Stomach (tissue), 8 donors: ENCODE measurements at regions not wholly inside any gene's neighbourhood (a gene's known extent, or its start where the extent isn't known, plus 50 kb on each side); places are given as distances from the start of the nearest gene placed in this dataset.

ENCODE experiments used
- DNase-seq, 2 donors: peaks; one replicate each; pipeline versions ENCODE4 v3.0.0 to v3.0.0-alpha.2; 2013 to 2019
- H3K27ac ChIP-seq, 5 donors: fragments of 200-600 bp in 4 of 5; sonication (generic) in 4 of 5; one replicate each; pipeline ENCODE4 v1.5.1; 2013 to 2019; ENCODE audit warnings: mild to moderate bottlenecking in 1 of 5, moderate library complexity in 1 of 5
- H3K27me3 ChIP-seq, 3 donors: fragments of 200-600 bp; sonication (generic); one replicate each; pipeline ENCODE4 v1.5.1; 2017 to 2019; ENCODE audit warnings: mixed run types in 1 of 3
- H3K36me3 ChIP-seq, 4 donors: fragments of 200-600 bp; sonication (generic); 1 replicate in 3 of 4; 2 replicates in 1 of 4; pipeline ENCODE4 v1.5.1; 2016 to 2019
- H3K4me1 ChIP-seq, 4 donors: fragments of 200-600 bp; sonication (generic); one replicate each; pipeline ENCODE4 v1.5.1; 2016 to 2019
- H3K4me3 ChIP-seq, 4 donors: fragments of 200-600 bp; sonication (generic) in 3 of 4; one replicate each; pipeline ENCODE4 v1.5.1; 2016 to 2019; ENCODE audit warnings: mild to moderate bottlenecking in 1 of 4
- H3K9me3 ChIP-seq, 4 donors: fragments of 200-600 bp; sonication (generic); one replicate each; pipeline ENCODE4 v1.5.1; 2016 to 2019
- CTCF ChIP-seq, 7 experiments: fragments of 450-650 bp in 4 of 7; fragments of 200-600 bp in 3 of 7; sonication (generic) in 3 of 7; IDR thresholded peaks; one replicate each; pipeline ENCODE4 v1.5.1; 2016 to 2019; ENCODE audit warnings: antibody characterized with exemption in 7 of 7, control low read depth in 2 of 7, mild to moderate bottlenecking in 1 of 7
- EP300 ChIP-seq: sonication (generic); formaldehyde crosslinking; IDR thresholded peaks from one replicate; pipeline ENCODE4 v1.6.1; 2017; ENCODE audit warnings: antibody characterized with exemption
- POLR2A ChIP-seq, 4 donors: fragments of 450-650 bp; IDR thresholded peaks; one replicate each; pipeline ENCODE4 v1.6.1; 2016; ENCODE audit warnings: antibody characterized with exemption in 4 of 4, control low read depth in 2 of 4, mild to moderate bottlenecking in 1 of 4, moderate library complexity in 1 of 4
- POLR2AphosphoS5 ChIP-seq, 3 donors: sonication (generic); formaldehyde crosslinking; IDR thresholded peaks; one replicate each; pipeline ENCODE4 v1.6.1; 2016; ENCODE audit warnings: antibody characterized with exemption in 3 of 3
- WGBS, 5 donors: extraction: QIAGEN DNeasy Blood & Tissue Kit in 3 of 5; methylation state at CpG; one replicate each; pipeline versions ENCODE4 v1.1.5 to v1.1.7; 2013 to 2018; 5-methylcytosine and 5-hydroxymethylcytosine counted together
- intact Hi-C: fragments of 100-400 bp; cut with DNase I; formaldehyde crosslinking; loops from one replicate; pipeline ENCODE4 v1.15.1; 2023; ENCODE audit warnings: low total_unique reads
- donor health status: healthy with polysubstance abuse.
- donor health status: Bipolar disorder and iron deficiency.
- donor health status: healthy.

GRCh38 chr11:91187314-91187713, 964.5 kb upstream of the CHORDC1 start:
- 69 to 91% (median 89%) methylated on average over 2 of the region's 2 CpGs for WGBS, 5 donors
- intact Hi-C loops, result no loop called here

GRCh38 chr11:91178366-91178765, 955.5 kb upstream of the CHORDC1 start:
- Histone ChIP-seq H3K4me3 (no peak overlapping the region), H3K36me3 (no peaks in the 10 kb centered on the region), H3K27ac (no peak overlapping the region), H3K4me1 (no peaks in the 10 kb centered on the region), H3K9me3 (peaks cover 0 to 12% (median 8%) of the 10 kb centered on the region in 4 donors), H3K27me3 (no peaks in the 10 kb centered on the region)
- no peak for TF ChIP-seq POLR2A (IDR thresholded peaks at IDR 0.05)
- TF ChIP-seq EP300, result no peak
- TF ChIP-seq POLR2AphosphoS5 (IDR thresholded peaks at IDR 0.05), result no peak
- no peak for TF ChIP-seq CTCF (IDR thresholded peaks at IDR 0.05)
- DNase-seq, result no peak
- intact Hi-C loops, result no loop called here
- 58 to 81% (median 70%) methylated on average over 1 of the region's 1 CpG for WGBS, 5 donors

More at GRCh38 chr11:91187314-91187713, 964.5 kb upstream of the CHORDC1 start:
- TF ChIP-seq POLR2A (IDR thresholded peaks at IDR 0.05) (no peak), POLR2AphosphoS5 (IDR thresholded peaks at IDR 0.05) (no peak), CTCF (IDR thresholded peaks at IDR 0.05) (no peak), EP300 (no peak)
- no peaks in the 10 kb centered on the region for H3K27me3 ChIP-seq
- DNase-seq, result peak in 1 of 2 donors; percentile 1
- H3K27ac ChIP-seq, result no peak overlapping the region
- no peaks in the 10 kb centered on the region for H3K4me1 ChIP-seq
- H3K36me3 ChIP-seq, result no peaks in the 10 kb centered on the region
- H3K9me3 ChIP-seq, result peaks cover 0 to 9% (median 4%) of the 10 kb centered on the region in 4 donors
- no peak overlapping the region for H3K4me3 ChIP-seq

- no peak overlapping the region for H3K27ac ChIP-seq
- H3K4me3 ChIP-seq, result no peak overlapping the region
- H3K36me3 ChIP-seq, result no peaks in the 10 kb centered on the region
- no peaks in the 10 kb centered on the region for H3K4me1 ChIP-seq
- no peaks in the 10 kb centered on the region for H3K9me3 ChIP-seq
- intact Hi-C loops, result no loop called here
- no peak for TF ChIP-seq POLR2A (IDR thresholded peaks at IDR 0.05)
- no peak for TF ChIP-seq EP300
- TF ChIP-seq CTCF (IDR thresholded peaks at IDR 0.05), result no peak
- TF ChIP-seq POLR2AphosphoS5 (IDR thresholded peaks at IDR 0.05), result no peak
- no peaks in the 10 kb centered on the region for H3K27me3 ChIP-seq
- no peak for DNase-seq
Observed at GRCh38 chr11:91174734-91175133, 951.9 kb upstream of the CHORDC1 start.

- Histone ChIP-seq H3K4me1 (no peaks in the 10 kb centered on the region), H3K9me3 (no peaks in the 10 kb centered on the region), H3K27me3 (no peaks in the 10 kb centered on the region), H3K27ac (no peak overlapping the region), H3K4me3 (no peak overlapping the region), H3K36me3 (no peaks in the 10 kb centered on the region)
- intact Hi-C loops, result no loop called here
- no peak for DNase-seq
- 50 to 74% (median 60%) methylated on average over 2 of the region's 2 CpGs for WGBS, 5 donors
- TF ChIP-seq CTCF (IDR thresholded peaks at IDR 0.05), result no peak
- no peak for TF ChIP-seq POLR2A (IDR thresholded peaks at IDR 0.05)
- no peak for TF ChIP-seq EP300
- TF ChIP-seq POLR2AphosphoS5 (IDR thresholded peaks at IDR 0.05), result no peak
Observed at GRCh38 chr11:91174193-91174592, 951.3 kb upstream of the CHORDC1 start.
